ENCODE measurements at regions not wholly inside any gene's neighbourhood (a gene's known extent, or its start where the extent isn't known, plus 50 kb on each side); places are given as distances from the start of the nearest gene placed in this dataset.

GRCh38 chr5:66467564-66467963, 128.6 kb upstream of the MAST4 start:
- intact Hi-C loops (cut with micrococcal nuclease): no loop called here

- intact Hi-C loops (cut with micrococcal nuclease): no loop called here
Measured at GRCh38 chr5:66469684-66470083, 126.5 kb upstream of the MAST4 start.

GRCh38 chr5:66472010-66472409, 124.2 kb upstream of the MAST4 start:
- intact Hi-C loops (cut with micrococcal nuclease): no loop called here

GRCh38 chr5:66475731-66476130, 120.5 kb upstream of the MAST4 start:
- intact Hi-C loops (cut with micrococcal nuclease): no loop called here

- intact Hi-C loops (cut with micrococcal nuclease): no loop called here
Measured at GRCh38 chr5:66477596-66477995, 118.6 kb upstream of the MAST4 start.

GRCh38 chr5:66494437-66494836, 101.8 kb upstream of the MAST4 start:
- intact Hi-C loops (cut with micrococcal nuclease): no loop called here

- intact Hi-C loops (cut with micrococcal nuclease): no loop called here
Measured at GRCh38 chr5:66498791-66499207, 97.4 kb upstream of the MAST4 start.

- intact Hi-C loops (cut with micrococcal nuclease): no loop called here
Measured at GRCh38 chr5:66503203-66503789, 92.9 kb upstream of the MAST4 start.

- intact Hi-C loops (cut with micrococcal nuclease): no loop called here
Measured at GRCh38 chr5:66507106-66507505, 89.1 kb upstream of the MAST4 start.

- intact Hi-C loops (cut with micrococcal nuclease): no loop called here
Measured at GRCh38 chr5:66511491-66511890, 84.7 kb upstream of the MAST4 start.

GRCh38 chr5:66513130-66513529, 83.1 kb upstream of the MAST4 start:
- intact Hi-C loops (cut with micrococcal nuclease): no loop called here

GRCh38 chr5:66515209-66515608, 81.0 kb upstream of the MAST4 start:
- intact Hi-C loops (cut with micrococcal nuclease): no loop called here

GRCh38 chr5:66516550-66516949, 79.6 kb upstream of the MAST4 start:
- intact Hi-C loops (cut with micrococcal nuclease): no loop called here

GRCh38 chr5:66517351-66517750, 78.8 kb upstream of the MAST4 start:
- intact Hi-C loops (cut with micrococcal nuclease): no loop called here

- intact Hi-C loops (cut with micrococcal nuclease): no loop called here
Measured at GRCh38 chr5:66518052-66518451, 78.1 kb upstream of the MAST4 start.

GRCh38 chr5:66518753-66519152, 77.4 kb upstream of the MAST4 start:
- intact Hi-C loops (cut with micrococcal nuclease): no loop called here

GRCh38 chr5:66519626-66520025, 76.6 kb upstream of the MAST4 start:
- intact Hi-C loops (cut with micrococcal nuclease): no loop called here

GRCh38 chr5:66520854-66521253, 75.3 kb upstream of the MAST4 start:
- intact Hi-C loops (cut with micrococcal nuclease): no loop called here

GRCh38 chr5:66527478-66528035, 68.6 kb upstream of the MAST4 start:
- intact Hi-C loops (cut with micrococcal nuclease): no loop called here

GRCh38 chr5:66529182-66529581, 67.0 kb upstream of the MAST4 start:
- intact Hi-C loops (cut with micrococcal nuclease): no loop called here

GRCh38 chr5:66529704-66530103, 66.5 kb upstream of the MAST4 start:
- intact Hi-C loops (cut with micrococcal nuclease): no loop called here

GRCh38 chr5:66538126-66538525, 58.1 kb upstream of the MAST4 start:
- intact Hi-C loops (cut with micrococcal nuclease): no loop called here

GRCh38 chr5:66538531-66538930, 57.7 kb upstream of the MAST4 start:
- intact Hi-C loops (cut with micrococcal nuclease): no loop called here

GRCh38 chr5:66540078-66540477, 56.1 kb upstream of the MAST4 start:
- intact Hi-C loops (cut with micrococcal nuclease): no loop called here
